GM06990 (cell line): ENCODE measurements at regions not wholly inside any gene's neighbourhood (a gene's known extent, or its start where the extent isn't known, plus 50 kb on each side); places are given as distances from the start of the nearest gene placed in this dataset.

ENCODE experiments used
- DNase-seq: peaks from one replicate; pipeline ENCODE4 v3.0.0-alpha.2; 2011; ENCODE audit not compliant: insufficient read length; ENCODE audit errors: extremely low read depth
- H3K27me3 ChIP-seq: replicated peaks from 2 replicates; pipeline ENCODE4 v1.6.0; 2011; ENCODE audit warnings: low read length; ENCODE audit not compliant: control insufficient read depth, insufficient read depth
- H3K36me3 ChIP-seq: 2 replicates; pipeline ENCODE4 v1.5.1; 2011; ENCODE audit warnings: low read length; ENCODE audit not compliant: control insufficient read depth, insufficient read depth
- H3K4me3 ChIP-seq: replicated peaks from 2 replicates; pipeline ENCODE4 v1.5.1; 2011; ENCODE audit warnings: low read depth, mild to moderate bottlenecking, control low read depth, low read length
- TF ChIP-seq, protein P1 (sequence below): IDR thresholded peaks from 2 replicates; pipeline ENCODE4 v1.5.1; 2011; ENCODE audit warnings: low read length, control low read depth, mild to moderate bottlenecking, inconsistent platforms; ENCODE audit not compliant: insufficient read depth, poor library complexity, severe bottlenecking

- no peaks in the 10 kb centered on the region for H3K27me3 ChIP-seq
- no peaks in the 10 kb centered on the region for H3K36me3 ChIP-seq
- H3K4me3 ChIP-seq: no peak overlapping the region
- DNase-seq: no peak
- TF ChIP-seq, protein P1, sequence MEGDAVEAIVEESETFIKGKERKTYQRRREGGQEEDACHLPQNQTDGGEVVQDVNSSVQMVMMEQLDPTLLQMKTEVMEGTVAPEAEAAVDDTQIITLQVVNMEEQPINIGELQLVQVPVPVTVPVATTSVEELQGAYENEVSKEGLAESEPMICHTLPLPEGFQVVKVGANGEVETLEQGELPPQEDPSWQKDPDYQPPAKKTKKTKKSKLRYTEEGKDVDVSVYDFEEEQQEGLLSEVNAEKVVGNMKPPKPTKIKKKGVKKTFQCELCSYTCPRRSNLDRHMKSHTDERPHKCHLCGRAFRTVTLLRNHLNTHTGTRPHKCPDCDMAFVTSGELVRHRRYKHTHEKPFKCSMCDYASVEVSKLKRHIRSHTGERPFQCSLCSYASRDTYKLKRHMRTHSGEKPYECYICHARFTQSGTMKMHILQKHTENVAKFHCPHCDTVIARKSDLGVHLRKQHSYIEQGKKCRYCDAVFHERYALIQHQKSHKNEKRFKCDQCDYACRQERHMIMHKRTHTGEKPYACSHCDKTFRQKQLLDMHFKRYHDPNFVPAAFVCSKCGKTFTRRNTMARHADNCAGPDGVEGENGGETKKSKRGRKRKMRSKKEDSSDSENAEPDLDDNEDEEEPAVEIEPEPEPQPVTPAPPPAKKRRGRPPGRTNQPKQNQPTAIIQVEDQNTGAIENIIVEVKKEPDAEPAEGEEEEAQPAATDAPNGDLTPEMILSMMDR: no peak
Measured at GRCh38 chr9:7622481-7622880, 177.1 kb downstream of the DMAC1 start.

DNA sequence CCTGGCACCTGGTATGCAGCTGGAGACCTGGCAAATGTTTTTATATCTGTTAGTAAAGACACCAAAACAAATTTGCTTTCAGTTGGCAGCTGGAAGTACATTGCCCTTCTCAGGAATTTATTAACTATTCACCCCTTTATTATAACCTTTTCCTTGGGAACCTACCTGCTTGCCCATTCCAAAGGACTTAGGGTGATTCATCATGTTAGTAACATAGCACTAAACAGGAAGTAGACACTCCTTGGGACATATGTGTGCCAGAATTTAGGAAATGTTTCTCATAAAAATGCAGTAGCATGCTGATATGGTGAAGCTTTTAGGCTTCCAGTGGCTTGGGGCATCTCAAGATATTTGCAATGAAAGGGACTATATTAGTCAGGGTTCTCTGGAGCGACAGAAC lies 184.2 kb downstream of the DMAC1 start:
- Histone ChIP-seq H3K4me3 (no peak overlapping the region), H3K36me3 (no peaks in the 10 kb centered on the region), H3K27me3 (no peaks in the 10 kb centered on the region)
- TF ChIP-seq, protein P1: no peak
- no peak for DNase-seq

DNA sequence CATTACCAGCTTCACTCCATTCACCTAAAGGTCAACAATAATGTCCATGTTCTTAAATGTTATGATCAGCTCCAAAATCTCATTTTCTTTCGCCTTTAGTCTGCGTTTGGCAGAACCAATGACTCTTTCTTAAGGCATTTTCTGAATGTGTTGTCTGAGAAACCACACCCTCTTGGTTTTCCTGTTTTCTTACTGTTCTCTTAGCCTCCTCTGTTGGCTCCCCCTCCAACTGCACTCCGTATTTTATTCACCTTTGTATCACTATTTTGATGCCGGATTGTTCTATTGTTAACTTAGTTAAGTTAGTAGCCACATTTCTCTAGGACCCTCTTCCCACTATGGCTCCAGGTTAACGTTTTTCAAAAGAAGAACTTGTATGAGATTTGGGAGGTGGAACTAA lies 185.6 kb downstream of the DMAC1 start:
- Histone ChIP-seq H3K27me3 (no peaks in the 10 kb centered on the region), H3K4me3 (no peak overlapping the region), H3K36me3 (no peaks in the 10 kb centered on the region)
- DNase-seq: no peak
- TF ChIP-seq, protein P1: no peak

DNA sequence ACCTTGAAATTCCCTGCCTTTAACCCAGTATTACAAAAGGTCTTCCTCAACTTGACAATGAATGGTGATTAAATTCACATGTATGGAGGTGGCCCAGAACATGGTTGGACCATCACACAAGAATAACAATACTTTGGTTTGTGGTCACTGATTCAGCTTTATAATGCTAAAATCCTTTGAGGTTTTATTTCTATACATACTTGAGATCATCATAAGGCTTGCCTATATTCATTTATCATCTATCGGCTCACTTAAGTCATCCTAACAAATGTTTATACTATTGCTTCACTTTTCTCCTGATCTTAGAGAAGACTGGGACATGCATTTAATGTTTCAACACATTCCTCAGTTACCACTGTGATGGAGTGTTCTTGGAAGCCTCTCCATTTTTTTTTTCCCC lies 191.3 kb downstream of the DMAC1 start:
- TF ChIP-seq, protein P1: no peak
- Histone ChIP-seq H3K36me3 (no peaks in the 10 kb centered on the region), H3K4me3 (no peak overlapping the region), H3K27me3 (no peaks in the 10 kb centered on the region)
- no peak for DNase-seq

DNA sequence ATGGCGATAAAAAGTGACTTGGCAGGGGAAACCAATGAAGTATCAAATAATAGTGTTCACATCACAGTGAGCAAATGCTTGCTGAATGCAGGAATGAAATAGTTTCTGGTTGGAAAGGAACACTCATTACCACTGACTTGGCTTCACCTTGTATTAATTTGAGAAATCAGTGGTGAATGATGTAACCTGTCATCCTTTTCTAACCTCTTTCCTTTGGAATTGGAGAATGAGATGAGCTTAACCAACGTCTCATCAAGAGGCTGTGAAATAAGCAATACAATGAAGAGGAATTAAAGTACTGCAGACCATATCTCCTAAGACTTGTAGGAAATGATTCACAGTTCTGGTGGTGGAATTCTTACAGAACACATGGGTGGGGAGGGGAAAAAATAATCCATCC lies 192.2 kb downstream of the DMAC1 start:
- H3K4me3 ChIP-seq: no peak overlapping the region
- TF ChIP-seq, protein P1: no peak
- H3K36me3 ChIP-seq: no peaks in the 10 kb centered on the region
- no peaks in the 10 kb centered on the region for H3K27me3 ChIP-seq
- no peak for DNase-seq

DNA sequence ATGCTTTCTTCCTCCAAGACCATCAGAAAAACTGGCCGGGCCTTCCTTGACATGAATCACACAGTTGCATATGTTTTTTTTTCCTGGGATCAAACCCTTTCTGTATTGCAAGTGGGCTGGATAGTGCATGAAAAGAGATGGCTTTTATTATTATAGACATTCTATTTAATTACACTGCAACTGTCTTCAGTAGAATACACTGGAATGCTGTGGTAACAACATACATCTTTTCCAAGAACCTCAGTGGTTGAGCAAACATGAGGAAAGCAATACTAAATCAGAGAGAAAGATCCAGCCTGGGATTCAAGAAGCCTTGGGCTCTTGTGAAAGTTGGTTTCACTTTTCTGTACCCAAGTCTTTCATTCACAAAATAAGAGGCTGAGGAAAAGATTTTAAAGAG lies 193.0 kb downstream of the DMAC1 start:
- Histone ChIP-seq H3K36me3 (no peaks in the 10 kb centered on the region), H3K27me3 (no peaks in the 10 kb centered on the region), H3K4me3 (no peak overlapping the region)
- TF ChIP-seq, protein P1: no peak
- DNase-seq: no peak
